ENCODE measurements at regions not wholly inside any gene's neighbourhood (a gene's known extent, or its start where the extent isn't known, plus 50 kb on each side); places are given as distances from the start of the nearest gene placed in this dataset.

DNA sequence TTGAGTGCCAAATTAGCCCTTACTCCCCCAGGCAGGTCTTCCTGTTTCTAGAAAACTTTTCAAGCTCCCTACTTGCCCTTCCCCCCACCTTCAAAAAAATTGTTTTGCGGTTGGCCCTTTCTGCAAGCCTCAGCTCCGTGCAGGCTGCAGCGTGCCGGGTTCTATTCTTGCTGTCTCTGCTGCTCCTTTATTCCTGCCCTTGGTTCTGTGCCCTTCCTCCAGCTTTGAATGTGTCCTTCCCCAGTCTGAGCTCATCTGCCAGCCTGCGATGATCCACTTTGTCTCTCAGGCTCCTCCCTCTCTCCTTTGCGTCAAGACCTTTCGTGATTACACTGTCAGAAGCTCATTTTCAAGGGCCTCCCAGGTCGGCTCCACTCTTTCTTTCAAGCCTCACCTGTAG lies 98.6 kb downstream of the IRF2BPL start:
- TF ChIP-seq, protein P1, sequence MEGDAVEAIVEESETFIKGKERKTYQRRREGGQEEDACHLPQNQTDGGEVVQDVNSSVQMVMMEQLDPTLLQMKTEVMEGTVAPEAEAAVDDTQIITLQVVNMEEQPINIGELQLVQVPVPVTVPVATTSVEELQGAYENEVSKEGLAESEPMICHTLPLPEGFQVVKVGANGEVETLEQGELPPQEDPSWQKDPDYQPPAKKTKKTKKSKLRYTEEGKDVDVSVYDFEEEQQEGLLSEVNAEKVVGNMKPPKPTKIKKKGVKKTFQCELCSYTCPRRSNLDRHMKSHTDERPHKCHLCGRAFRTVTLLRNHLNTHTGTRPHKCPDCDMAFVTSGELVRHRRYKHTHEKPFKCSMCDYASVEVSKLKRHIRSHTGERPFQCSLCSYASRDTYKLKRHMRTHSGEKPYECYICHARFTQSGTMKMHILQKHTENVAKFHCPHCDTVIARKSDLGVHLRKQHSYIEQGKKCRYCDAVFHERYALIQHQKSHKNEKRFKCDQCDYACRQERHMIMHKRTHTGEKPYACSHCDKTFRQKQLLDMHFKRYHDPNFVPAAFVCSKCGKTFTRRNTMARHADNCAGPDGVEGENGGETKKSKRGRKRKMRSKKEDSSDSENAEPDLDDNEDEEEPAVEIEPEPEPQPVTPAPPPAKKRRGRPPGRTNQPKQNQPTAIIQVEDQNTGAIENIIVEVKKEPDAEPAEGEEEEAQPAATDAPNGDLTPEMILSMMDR (IDR thresholded peaks at IDR 0.05; ENCODE audit: borderline replicate concordance, extremely low read depth, low read length, poor library complexity, severe bottlenecking), result no peak
- TF ChIP-seq EZH2 (IDR thresholded peaks at IDR 0.05; ENCODE audit: borderline replicate concordance, low read depth, low read length, severe bottlenecking), result no peak

Data from DND-41 (cell line).